HEK293T (cell line): ENCODE measurements at regions not wholly inside any gene's neighbourhood (a gene's known extent, or its start where the extent isn't known, plus 50 kb on each side); places are given as distances from the start of the nearest gene placed in this dataset.
"Not testable (repeated sequence)": the region's sequence is repeated elsewhere in the genome, so short reads cannot be mapped to it uniquely, and the experiment has no call there.

Source experiments
- CTCF ChIA-PET: fragments of 350-600 bp; formaldehyde crosslinking; extraction: SDS; loops from one replicate; lab custom pipeline; 2021; ENCODE audit warnings: antibody characterized with exemption, inconsistent platforms; lab: Yijun Ruan, JAX
- POLR2A ChIA-PET: fragments of 350-600 bp; formaldehyde crosslinking; extraction: SDS; loops from one replicate; lab custom pipeline; 2020; ENCODE audit warnings: antibody characterized with exemption, inconsistent platforms; lab: Yijun Ruan, JAX
- DNase-seq: peaks from one replicate; pipeline ENCODE4 v3.0.0; 2012; ENCODE audit warnings: mixed read lengths; ENCODE audit errors: extremely low spot score
- ARNT ChIP-seq: fragments of 450-650 bp; IDR thresholded peaks from 2 replicates; pipeline ENCODE4 v1.6.1; 2017; ENCODE audit warnings: mild to moderate bottlenecking
- BHLHE40 ChIP-seq: fragments of 450-650 bp; IDR thresholded peaks from 2 replicates; pipeline ENCODE4 v1.6.1; 2016; ENCODE audit warnings: mild to moderate bottlenecking, moderate library complexity, borderline replicate concordance
- CTBP1 ChIP-seq: fragments of 450-650 bp; IDR thresholded peaks from 2 replicates; pipeline ENCODE4 v1.6.1; 2016; ENCODE audit warnings: borderline replicate concordance
- ELF4 ChIP-seq: fragments of 450-650 bp; IDR thresholded peaks from 2 replicates; pipeline ENCODE4 v1.6.1; 2017; ENCODE audit warnings: antibody characterized with exemption
- FOXA1 ChIP-seq: fragments of 450-650 bp; IDR thresholded peaks from 2 replicates; pipeline ENCODE4 v1.6.1; 2016; ENCODE audit warnings: mild to moderate bottlenecking
- FOXK2 ChIP-seq: fragments of 450-650 bp; IDR thresholded peaks from 2 replicates; pipeline ENCODE4 v1.6.1; 2016; ENCODE audit warnings: mild to moderate bottlenecking
- FOXM1 ChIP-seq: fragments of 450-650 bp; IDR thresholded peaks from 2 replicates; pipeline ENCODE4 v1.6.1; 2017; ENCODE audit warnings: mild to moderate bottlenecking, borderline replicate concordance
- HDGF ChIP-seq: fragments of 450-650 bp; IDR thresholded peaks from 2 replicates; pipeline ENCODE4 v1.6.1; 2017; ENCODE audit warnings: antibody characterized with exemption, borderline replicate concordance
- L3MBTL2 ChIP-seq: fragments of 450-650 bp; conservative IDR thresholded peaks from 2 replicates; pipeline ENCODE4 v1.6.1; 2016; ENCODE audit warnings: mild to moderate bottlenecking
- LEF1 ChIP-seq: fragments of 450-650 bp; IDR thresholded peaks from 2 replicates; pipeline ENCODE4 v1.6.1; 2017; ENCODE audit warnings: mild to moderate bottlenecking, borderline replicate concordance
- NFRKB ChIP-seq: fragments of 450-650 bp; IDR thresholded peaks from 2 replicates; pipeline ENCODE4 v1.6.1; 2016; ENCODE audit warnings: mild to moderate bottlenecking, moderate library complexity
- SP1 ChIP-seq: fragments of 450-650 bp; IDR thresholded peaks from 2 replicates; pipeline ENCODE4 v1.6.1; 2017
- SUZ12 ChIP-seq: fragments of 450-650 bp; IDR thresholded peaks from 2 replicates; pipeline ENCODE4 v1.6.1; 2016; ENCODE audit warnings: mild to moderate bottlenecking
- TARDBP ChIP-seq: fragments of 450-650 bp; IDR thresholded peaks from 2 replicates; pipeline ENCODE4 v1.6.1; 2016
- ZNF384 ChIP-seq: fragments of 450-650 bp; IDR thresholded peaks from 2 replicates; pipeline ENCODE4 v1.6.1; 2016
- TF ChIP-seq, protein P1 (sequence below): fragments of 450-650 bp; IDR thresholded peaks from 2 replicates; pipeline ENCODE4 v1.6.1; 2016

- ChIA-PET POLR2A (no interaction called here), CTCF (no interaction called here)
- DNase-seq, result no peak
- no peak for TF ChIP-seq ARNT
- TF ChIP-seq LEF1, result no peak
- TF ChIP-seq, protein P1, sequence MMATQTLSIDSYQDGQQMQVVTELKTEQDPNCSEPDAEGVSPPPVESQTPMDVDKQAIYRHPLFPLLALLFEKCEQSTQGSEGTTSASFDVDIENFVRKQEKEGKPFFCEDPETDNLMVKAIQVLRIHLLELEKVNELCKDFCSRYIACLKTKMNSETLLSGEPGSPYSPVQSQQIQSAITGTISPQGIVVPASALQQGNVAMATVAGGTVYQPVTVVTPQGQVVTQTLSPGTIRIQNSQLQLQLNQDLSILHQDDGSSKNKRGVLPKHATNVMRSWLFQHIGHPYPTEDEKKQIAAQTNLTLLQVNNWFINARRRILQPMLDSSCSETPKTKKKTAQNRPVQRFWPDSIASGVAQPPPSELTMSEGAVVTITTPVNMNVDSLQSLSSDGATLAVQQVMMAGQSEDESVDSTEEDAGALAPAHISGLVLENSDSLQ, result no peak
- TF ChIP-seq ELF4, result no peak
- no peak for TF ChIP-seq CTBP1
- TF ChIP-seq SUZ12, result no peak
- no peak for TF ChIP-seq BHLHE40
- TF ChIP-seq HDGF, result no peak
- TF ChIP-seq FOXM1, result no peak
- TF ChIP-seq TARDBP, result no peak
- no peak for TF ChIP-seq FOXA1
- TF ChIP-seq NFRKB, result no peak
- no peak for TF ChIP-seq L3MBTL2
- no peak for TF ChIP-seq SP1
- no peak for TF ChIP-seq ZNF384
- no peak for TF ChIP-seq FOXK2
These were observed 605.3 kb downstream of the KCNT2 start for GRCh38 chr1:196002906-196003305.

DNA sequence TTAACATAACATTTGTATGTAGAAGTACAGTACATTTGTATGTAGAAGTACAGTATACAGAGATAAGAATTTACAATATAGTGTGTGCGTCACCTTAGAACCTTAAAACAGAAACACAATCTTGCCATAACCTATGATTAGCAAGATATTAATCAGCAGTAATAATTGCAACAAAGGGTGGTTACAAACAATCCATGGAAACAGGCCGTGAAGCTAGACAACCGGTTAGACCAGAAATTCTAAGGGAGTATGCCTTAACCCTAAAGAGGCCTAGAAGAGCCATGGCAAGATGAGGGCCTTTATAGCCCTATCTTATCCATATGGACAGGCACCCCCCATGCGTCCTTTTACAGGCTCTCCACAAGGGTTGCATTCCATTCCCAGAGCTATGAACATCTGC, 605.9 kb downstream of the KCNT2 start:
- DNase-seq, POLR2A ChIA-PET, CTCF ChIA-PET: not testable (repeated sequence)

DNA sequence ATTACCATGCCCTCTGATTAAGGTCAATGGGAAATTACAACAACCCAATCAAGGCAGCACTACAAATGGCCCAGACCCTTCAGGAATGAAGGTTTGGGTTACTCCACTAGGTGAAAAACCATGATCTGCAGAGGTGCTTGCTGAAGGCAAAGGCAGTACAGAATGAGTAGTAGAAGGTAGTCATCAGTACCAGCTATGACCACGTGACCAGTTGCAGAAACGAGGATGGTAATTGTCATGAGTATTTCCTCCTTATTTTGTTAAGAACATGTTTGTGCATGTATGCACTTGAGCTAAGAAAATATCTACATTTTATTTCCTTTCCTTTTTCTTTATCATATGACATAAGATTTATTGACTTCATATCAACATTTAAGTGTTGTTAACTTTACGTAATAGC, 607.1 kb downstream of the KCNT2 start:
- ChIA-PET POLR2A (no interaction called here), CTCF (no interaction called here)
- DNase-seq, result no peak
- no peak for TF ChIP-seq SUZ12
- TF ChIP-seq ELF4, result no peak
- TF ChIP-seq LEF1, result no peak
- no peak for TF ChIP-seq HDGF
- no peak for TF ChIP-seq TARDBP
- TF ChIP-seq CTBP1, result no peak
- no peak for TF ChIP-seq FOXM1
- no peak for TF ChIP-seq SP1
- TF ChIP-seq FOXK2, result no peak
- TF ChIP-seq, protein P1, result no peak
- TF ChIP-seq ZNF384, result no peak
- TF ChIP-seq ARNT, result no peak
- TF ChIP-seq BHLHE40, result no peak
- no peak for TF ChIP-seq NFRKB
- TF ChIP-seq L3MBTL2, result no peak
- no peak for TF ChIP-seq FOXA1

DNA sequence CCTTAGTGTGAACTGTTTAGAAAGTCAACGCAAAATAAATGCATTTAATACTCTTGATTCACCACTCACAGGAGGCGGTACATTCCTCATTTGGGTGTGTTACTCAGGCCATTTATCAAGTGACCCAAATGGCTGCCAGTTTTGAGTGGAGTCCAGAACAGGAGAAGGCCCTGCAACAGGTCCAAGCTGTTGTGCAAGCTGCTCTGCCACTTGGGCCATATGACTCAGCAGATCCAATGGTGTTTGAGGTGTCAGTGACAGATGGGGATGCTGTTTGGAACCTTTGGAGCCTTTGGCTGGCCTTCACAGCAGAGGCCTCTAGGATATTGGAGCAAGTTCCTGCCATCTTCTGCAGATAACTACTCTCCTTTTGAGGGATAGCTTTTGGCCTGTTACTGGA, 609.2 kb downstream of the KCNT2 start:
- POLR2A ChIA-PET, result no interaction called here
- CTCF ChIA-PET, result no interaction called here

DNA sequence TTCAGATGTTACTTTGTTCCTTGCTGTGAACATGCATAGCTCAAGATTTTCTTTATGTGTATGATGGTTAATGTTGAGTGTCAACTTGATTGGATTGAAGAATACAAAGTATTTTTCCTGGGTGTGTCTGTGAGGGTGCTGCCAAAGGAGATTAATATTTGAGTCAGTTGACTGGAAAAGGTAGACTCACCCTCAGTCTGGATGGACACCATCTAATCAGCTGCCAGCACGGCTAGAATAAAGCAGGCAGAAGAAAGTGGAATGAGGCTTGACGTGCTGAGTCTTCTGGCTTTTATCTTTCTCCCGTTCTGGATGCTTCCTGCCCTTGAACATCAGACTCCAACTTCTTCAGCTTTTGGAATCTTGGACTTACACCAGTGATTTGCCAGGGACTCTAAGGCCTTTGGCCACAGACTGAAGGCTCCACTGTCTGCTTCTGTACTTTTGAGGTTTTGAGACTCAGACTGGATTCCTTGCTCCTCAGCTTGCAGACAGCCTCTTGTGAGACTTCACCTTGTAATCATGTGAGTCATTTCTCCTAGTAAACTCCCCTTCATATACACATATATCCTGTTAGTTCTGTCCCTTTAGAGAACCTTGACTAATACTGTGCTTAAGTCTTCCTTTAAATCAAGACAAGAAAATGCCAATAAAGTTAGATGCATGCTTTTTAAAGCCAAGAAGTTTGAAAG, 626.6 kb downstream of the KCNT2 start:
- TF ChIP-seq SP1 (no peak), FOXA1 (no peak), LEF1 (no peak), ZNF384 (no peak)
- no peak for DNase-seq
- CTCF ChIA-PET, result no interaction called here
- POLR2A ChIA-PET, result no interaction called here

More for the DNA sequence above, 609.2 kb downstream of the KCNT2 start:
- TF ChIP-seq HDGF, result no peak
- no peak for TF ChIP-seq TARDBP
- no peak for TF ChIP-seq FOXM1
- TF ChIP-seq L3MBTL2, result no peak
- no peak for TF ChIP-seq FOXK2
- no peak for TF ChIP-seq ELF4
- TF ChIP-seq, protein P1, result no peak
- no peak for TF ChIP-seq ARNT
- TF ChIP-seq CTBP1, result no peak
- TF ChIP-seq BHLHE40, result no peak
- no peak for TF ChIP-seq ZNF384
- no peak for TF ChIP-seq LEF1
- no peak for TF ChIP-seq SP1
- no peak for TF ChIP-seq SUZ12
- TF ChIP-seq FOXA1, result no peak
- TF ChIP-seq NFRKB, result no peak
- no peak for DNase-seq

DNA sequence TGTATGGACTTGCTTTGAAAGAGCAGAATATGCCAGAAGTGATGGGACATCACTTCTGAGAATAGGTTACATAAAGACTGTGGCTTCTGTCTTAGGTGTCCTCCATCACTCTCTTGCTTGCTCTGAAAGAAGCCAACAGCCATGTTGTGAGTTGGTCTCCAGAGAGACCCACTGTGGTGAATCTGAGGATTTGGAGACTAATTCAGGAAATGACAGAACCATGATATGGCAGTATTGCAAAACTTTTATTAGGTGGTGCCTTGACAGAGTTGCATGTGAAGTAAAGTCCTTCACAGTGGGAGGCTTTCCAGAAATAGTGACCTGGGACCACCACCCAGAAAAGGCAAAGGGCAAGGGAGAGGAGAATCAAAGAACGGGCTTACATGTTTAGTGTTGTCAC, 628.6 kb downstream of the KCNT2 start:
- DNase-seq, result no peak
- CTCF ChIA-PET, result no interaction called here
- POLR2A ChIA-PET, result no interaction called here
- no peak for TF ChIP-seq NFRKB
- TF ChIP-seq LEF1, result no peak
- TF ChIP-seq CTBP1, result no peak
- TF ChIP-seq BHLHE40, result no peak
- no peak for TF ChIP-seq ZNF384
- TF ChIP-seq FOXK2, result no peak
- no peak for TF ChIP-seq FOXM1
- TF ChIP-seq FOXA1, result no peak
- no peak for TF ChIP-seq ELF4
- TF ChIP-seq SP1, result no peak
